ENCODE measurements at regions not wholly inside any gene's neighbourhood (a gene's known extent, or its start where the extent isn't known, plus 50 kb on each side); places are given as distances from the start of the nearest gene placed in this dataset.

GRCh38 chr9:89256642-89257041, 54.4 kb upstream of the CKS2 start:
- TF ChIP-seq CTCF (IDR thresholded peaks at IDR 0.05; ENCODE audit: extremely low read depth, insufficient read depth, missing control alignments) = no peak
- in situ Hi-C loops (cut with MboI; ENCODE audit: low pct_unique_long_range_greater_than_20kb, low sequenced_read_pairs, unreplicated experiment) = no loop called here
- no peak for DNase-seq (ENCODE audit: low spot score)

GRCh38 chr9:89260525-89260924, 50.5 kb upstream of the CKS2 start:
- no peak for TF ChIP-seq CTCF (IDR thresholded peaks at IDR 0.05; ENCODE audit: extremely low read depth, insufficient read depth, missing control alignments)
- in situ Hi-C loops (cut with MboI; ENCODE audit: low pct_unique_long_range_greater_than_20kb, low sequenced_read_pairs, unreplicated experiment) = no loop called here
- no peak for DNase-seq (ENCODE audit: low spot score)
